ENCODE measurements at regions not wholly inside any gene's neighbourhood (a gene's known extent, or its start where the extent isn't known, plus 50 kb on each side); places are given as distances from the start of the nearest gene placed in this dataset.
"Not testable (repeated sequence)": the region's sequence is repeated elsewhere in the genome, so short reads cannot be mapped to it uniquely, and the experiment has no call there.

DNA sequence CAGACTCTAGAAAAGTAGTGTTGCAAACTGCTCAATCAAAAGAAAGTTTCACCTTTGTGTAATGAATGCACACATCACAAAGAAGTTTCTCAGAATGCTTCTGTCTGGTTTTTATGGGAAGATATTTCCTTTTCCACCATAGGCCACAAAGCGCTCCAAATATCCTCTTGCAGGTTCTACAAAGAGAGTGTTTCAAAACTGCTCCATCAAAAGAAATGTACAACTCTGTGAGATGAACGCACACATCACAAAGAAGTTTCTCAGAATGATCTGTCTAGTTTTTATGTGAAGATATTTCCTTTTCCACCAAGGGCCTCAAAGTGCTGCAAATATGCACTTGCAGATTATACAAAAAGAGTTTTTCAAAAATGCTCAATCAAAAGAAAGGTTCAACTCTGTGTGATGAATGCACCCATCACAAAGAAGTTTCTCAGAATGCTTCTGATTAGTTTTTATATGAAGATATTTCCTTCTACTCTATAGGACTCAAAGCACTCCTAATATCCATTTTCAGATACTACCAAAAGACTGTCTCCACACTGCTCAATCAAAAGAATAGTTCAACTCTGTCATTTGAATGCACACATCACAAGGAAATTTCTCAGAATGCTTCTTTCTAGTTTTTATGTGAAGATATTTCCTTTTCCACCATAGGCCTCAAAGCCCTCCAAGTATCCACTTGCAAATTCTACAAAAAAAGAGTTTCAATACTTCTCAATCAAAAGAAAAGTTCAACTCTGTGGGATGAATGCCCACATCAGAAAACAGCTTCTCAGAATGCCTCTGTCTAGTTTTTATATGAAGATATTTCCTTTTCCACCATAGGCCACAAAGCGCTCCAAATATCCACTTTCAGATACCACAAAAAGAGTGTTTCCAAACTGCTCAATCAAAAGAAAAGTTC lies 1371.9 kb upstream of the DEFB115 start:
- H3K4me3 ChIP-seq (ENCODE audit: low read depth, low read length) = not testable (repeated sequence)

- not testable (repeated sequence) for H3K4me3 ChIP-seq (ENCODE audit: low read depth, low read length)
These were observed 1365.9 kb upstream of the DEFB115 start for GRCh38 chr20:29891555-29891954.

Data from WI38 (cell line).